ENCODE measurements at regions not wholly inside any gene's neighbourhood (a gene's known extent, or its start where the extent isn't known, plus 50 kb on each side); places are given as distances from the start of the nearest gene placed in this dataset.

GRCh38 chr1:184912392-184912791, 61.9 kb downstream of the NIBAN1 start:
- TF ChIP-seq SRF (IDR thresholded peaks at IDR 0.05; ENCODE audit: low read depth, low read length) (no peak), POLR2A (IDR thresholded peaks at IDR 0.05; ENCODE audit: control extremely low read depth in 1 of 2, low read depth in 2 of 2, low read length in 2 of 2) (no peak), POLR2AphosphoS5 (IDR thresholded peaks at IDR 0.05; ENCODE audit: low read depth, low read length) (no peak), KDM5A (IDR thresholded peaks at IDR 0.05; ENCODE audit: low read length) (no peak), SP1 (IDR thresholded peaks at IDR 0.05; ENCODE audit: low read depth, low read length) (no peak), CTCF (IDR thresholded peaks at IDR 0.05; ENCODE audit: control extremely low read depth in 1 of 3, insufficient read depth in 1 of 3, low read depth in 1 of 3, low read length in 3 of 3) (no peak), RBBP5 (IDR thresholded peaks at IDR 0.05; ENCODE audit: borderline replicate concordance, low read depth, low read length) (no peak), CREB1 (IDR thresholded peaks at IDR 0.05) (no peak), EZH2 (IDR thresholded peaks at IDR 0.05; ENCODE audit: low read depth, low read length, severe bottlenecking) (no peak)
